Mesothelial cell of epicardium (in vitro differentiated cells): ENCODE measurements at regions not wholly inside any gene's neighbourhood (a gene's known extent, or its start where the extent isn't known, plus 50 kb on each side); places are given as distances from the start of the nearest gene placed in this dataset.

Experiments
- DNase-seq, 2 experiments: peaks; one replicate each; pipeline ENCODE4 v3.0.0; 2021; ENCODE audit warnings: low spot score in 2 of 2; ENCODE audit not compliant: unreplicated experiment in 2 of 2
- H3K27ac Mint-ChIP-seq: 2 replicates; pipeline ENCODE4 v1.8.0; 2021; ENCODE audit warnings: mixed read lengths
- H3K27me3 Mint-ChIP-seq: 2 replicates; pipeline ENCODE4 v1.8.0; 2021; ENCODE audit warnings: low read depth, mixed read lengths
- H3K36me3 Mint-ChIP-seq: 2 replicates; pipeline ENCODE4 v1.8.0; 2021; ENCODE audit warnings: mixed read lengths
- H3K4me1 Mint-ChIP-seq: 2 replicates; pipeline ENCODE4 v1.8.0; 2021; ENCODE audit warnings: mixed read lengths
- H3K4me3 Mint-ChIP-seq: 2 replicates; pipeline ENCODE4 v1.8.0; 2021; ENCODE audit warnings: mild to moderate bottlenecking, moderate library complexity, mixed read lengths
- H3K9me3 Mint-ChIP-seq: 2 replicates; pipeline ENCODE4 v1.8.0; 2021; ENCODE audit warnings: mixed read lengths
- CTCF ChIP-seq: fragments of 200-600 bp; sonication (generic); IDR thresholded peaks from one replicate; pipeline ENCODE4 v1.5.0; 2021; ENCODE audit warnings: antibody characterized with exemption; ENCODE audit not compliant: unreplicated experiment

GRCh38 chr2:22361571-22361970 is 1023.4 kb upstream of the KLHL29 start:
- H3K4me3 Mint-ChIP-seq = no peak overlapping the region
- H3K9me3 Mint-ChIP-seq = peaks cover 4% of the 10 kb centered on the region
- no peak for TF ChIP-seq CTCF
- H3K36me3 Mint-ChIP-seq = no peaks in the 10 kb centered on the region
- peaks cover 20% of the 10 kb centered on the region for H3K4me1 Mint-ChIP-seq
- no peak for DNase-seq
- H3K27me3 Mint-ChIP-seq = peaks cover 3% of the 10 kb centered on the region
- H3K27ac Mint-ChIP-seq = no peak overlapping the region

GRCh38 chr2:22375096-22375495 is 1009.9 kb upstream of the KLHL29 start:
- Mint-ChIP-seq H3K27ac (no peak overlapping the region), H3K9me3 (no peaks in the 10 kb centered on the region), H3K4me3 (no peak overlapping the region), H3K4me1 (peaks cover 5% of the 10 kb centered on the region), H3K36me3 (no peaks in the 10 kb centered on the region), H3K27me3 (no peaks in the 10 kb centered on the region)
- no peak for DNase-seq
- no peak for TF ChIP-seq CTCF

DNA sequence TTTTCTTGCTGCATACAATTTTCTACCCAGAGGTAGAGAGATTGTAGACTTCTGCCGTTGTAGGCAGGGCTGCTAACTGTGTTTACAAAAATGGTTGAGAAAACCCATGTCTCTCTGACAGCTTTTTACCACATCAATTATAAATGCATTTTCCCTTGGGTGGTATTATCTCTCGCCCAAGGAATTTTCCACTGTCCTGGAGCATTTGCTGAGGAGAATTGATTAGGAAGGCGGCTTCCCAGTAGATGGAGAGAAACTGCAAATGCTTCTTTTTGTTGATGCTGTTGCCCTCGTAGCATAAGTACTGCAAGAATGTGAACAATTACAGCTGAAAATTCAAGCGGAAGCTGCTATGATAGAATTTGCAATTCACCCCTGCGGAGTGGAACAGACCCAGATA is 1007.7 kb upstream of the KLHL29 start:
- H3K4me3 Mint-ChIP-seq = no peak overlapping the region
- H3K9me3 Mint-ChIP-seq = no peaks in the 10 kb centered on the region
- no peak for TF ChIP-seq CTCF
- no peak for DNase-seq
- no peaks in the 10 kb centered on the region for H3K27me3 Mint-ChIP-seq
- H3K27ac Mint-ChIP-seq = no peak overlapping the region
- peaks cover 5% of the 10 kb centered on the region for H3K4me1 Mint-ChIP-seq
- H3K36me3 Mint-ChIP-seq = no peaks in the 10 kb centered on the region

DNA sequence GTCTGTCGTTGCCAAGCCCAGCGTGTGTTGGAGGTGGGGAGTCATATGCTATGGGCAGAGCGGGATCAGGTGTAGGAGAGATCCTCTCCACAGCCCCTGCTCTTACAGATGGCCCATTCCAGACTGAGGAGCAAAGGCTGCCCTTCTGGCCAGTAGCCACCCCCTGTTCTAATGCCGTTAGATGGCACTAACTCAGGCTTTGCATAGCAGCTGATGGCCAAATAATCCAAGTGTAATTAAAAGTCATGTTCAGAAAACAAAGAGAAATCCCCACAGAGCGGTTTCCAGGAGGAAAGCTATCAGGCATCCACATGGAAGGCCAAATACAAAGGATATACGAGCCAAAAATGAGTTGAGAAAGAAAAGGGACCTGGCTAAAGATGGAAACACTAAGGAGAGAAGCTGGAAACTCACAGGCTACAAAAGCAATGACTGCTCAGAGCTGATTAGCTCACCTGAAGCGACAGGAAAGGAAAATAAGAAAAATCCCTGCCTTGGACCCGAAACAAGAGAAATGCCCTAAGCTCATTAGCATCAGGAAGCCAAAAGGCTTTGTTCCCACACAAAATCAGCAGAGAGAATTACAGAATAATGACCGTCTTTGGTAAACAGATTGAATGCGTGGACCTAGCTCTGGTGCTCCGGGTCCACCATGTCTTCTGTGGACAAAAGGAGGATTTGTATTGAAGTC is 1002.4 kb upstream of the KLHL29 start:
- no peaks in the 10 kb centered on the region for H3K9me3 Mint-ChIP-seq
- no peaks in the 10 kb centered on the region for H3K27me3 Mint-ChIP-seq
- no peaks in the 10 kb centered on the region for H3K36me3 Mint-ChIP-seq
- H3K27ac Mint-ChIP-seq = no peak overlapping the region
- H3K4me3 Mint-ChIP-seq = no peak overlapping the region
- TF ChIP-seq CTCF = no peak
- DNase-seq = no peak
- peaks cover under 1% of the 10 kb centered on the region for H3K4me1 Mint-ChIP-seq

DNA sequence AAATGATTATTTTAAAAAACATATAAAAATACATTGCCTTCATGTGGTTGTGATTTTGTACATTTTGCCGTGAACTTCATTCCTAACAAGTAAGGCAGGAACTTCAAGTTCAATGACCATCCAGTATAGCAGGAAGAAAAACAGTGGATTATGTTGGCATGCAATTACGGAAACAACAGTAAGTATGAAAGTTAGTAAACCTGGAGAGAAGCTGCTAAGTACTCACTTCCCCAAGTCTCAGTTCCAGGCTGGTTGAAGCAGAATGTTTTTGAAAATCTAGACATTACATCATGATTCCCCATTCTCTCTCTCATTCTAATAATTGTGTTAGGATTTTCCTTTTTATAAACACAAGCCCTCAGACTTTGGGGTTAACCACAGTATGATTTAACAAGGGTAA is 987.1 kb upstream of the KLHL29 start:
- Mint-ChIP-seq H3K36me3 (no peaks in the 10 kb centered on the region), H3K4me1 (no peaks in the 10 kb centered on the region), H3K27ac (no peak overlapping the region), H3K27me3 (no peaks in the 10 kb centered on the region), H3K4me3 (no peak overlapping the region), H3K9me3 (no peaks in the 10 kb centered on the region)
- no peak for TF ChIP-seq CTCF
- DNase-seq = no peak

DNA sequence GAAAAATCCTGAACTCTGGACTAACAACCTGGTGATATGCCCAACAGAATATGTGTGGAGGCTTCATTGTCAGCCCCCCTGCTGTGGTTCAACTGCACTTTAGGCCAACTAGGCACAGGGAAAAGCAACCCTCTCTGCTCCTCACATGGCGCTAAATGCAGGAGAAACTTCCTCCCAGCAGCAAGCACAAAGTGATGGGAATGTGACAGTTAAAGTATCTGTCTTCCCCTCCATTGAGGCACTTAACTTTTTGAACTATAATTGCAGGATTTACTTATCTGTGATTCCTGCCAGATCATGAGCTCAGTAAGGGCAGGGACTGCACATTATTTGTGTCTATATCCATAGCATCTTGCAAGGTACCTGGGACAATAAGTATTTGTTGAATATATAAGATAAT is 981.2 kb upstream of the KLHL29 start:
- Mint-ChIP-seq H3K27me3 (no peaks in the 10 kb centered on the region), H3K4me1 (no peaks in the 10 kb centered on the region), H3K9me3 (no peaks in the 10 kb centered on the region), H3K27ac (no peak overlapping the region), H3K4me3 (no peak overlapping the region), H3K36me3 (no peaks in the 10 kb centered on the region)
- DNase-seq = no peak
- TF ChIP-seq CTCF = no peak
